GM12878 (cell line): ENCODE measurements at regions not wholly inside any gene's neighbourhood (a gene's known extent, or its start where the extent isn't known, plus 50 kb on each side); places are given as distances from the start of the nearest gene placed in this dataset.
A peak's percentile ranks its signal among the peaks of the same experiment; 100 is the strongest.

Experiments used
- CHD1 ChIP-seq: IDR thresholded peaks from 2 replicates; pipeline ENCODE4 v1.6.1; 2012; ENCODE audit warnings: low read depth, low read length, improper control_type of control experiment
- CREB1 ChIP-seq: IDR thresholded peaks from 2 replicates; pipeline ENCODE4 v1.6.1; 2012; ENCODE audit warnings: low read depth, mild to moderate bottlenecking, inconsistent platforms
- EP300 ChIP-seq, 2 experiments: fragments of 150-350 bp in 1 of 2; IDR thresholded peaks; 2 replicates each; pipeline ENCODE4 v1.6.1; 2011 to 2012; ENCODE audit warnings: low read depth in 2 of 2, low read length in 2 of 2, borderline replicate concordance in 1 of 2, improper control_type of control experiment in 1 of 2, inconsistent platforms in 1 of 2; ENCODE audit not compliant: control insufficient read depth in 1 of 2
- GABPA ChIP-seq: IDR thresholded peaks from 2 replicates; pipeline ENCODE4 v1.6.1; 2014; ENCODE audit warnings: antibody characterized with exemption, low read depth, mild to moderate bottlenecking, inconsistent platforms
- IKZF1 ChIP-seq: fragments of 450-650 bp; conservative IDR thresholded peaks from 2 replicates; pipeline ENCODE4 v1.6.1; 2017; ENCODE audit warnings: antibody characterized with exemption, mild to moderate bottlenecking
- JUNB ChIP-seq: IDR thresholded peaks from 2 replicates; pipeline ENCODE4 v1.6.1; 2016; ENCODE audit warnings: antibody characterized with exemption, mild to moderate bottlenecking
- LARP7 ChIP-seq: fragments of 450-650 bp; IDR thresholded peaks from 2 replicates; pipeline ENCODE4 v1.6.1; 2017; ENCODE audit warnings: mild to moderate bottlenecking
- MEF2A ChIP-seq: IDR thresholded peaks from 2 replicates; pipeline ENCODE4 v1.6.1; 2011; ENCODE audit warnings: low read depth, mild to moderate bottlenecking, low read length, moderate library complexity; ENCODE audit not compliant: insufficient read depth
- MYC ChIP-seq: IDR thresholded peaks from 2 replicates; pipeline ENCODE4 v1.6.1; 2011; ENCODE audit warnings: mild to moderate bottlenecking, low read length, moderate library complexity, inconsistent platforms; ENCODE audit not compliant: insufficient read depth, insufficient replicate concordance, insufficient read length, severe bottlenecking
- PKNOX1 ChIP-seq: fragments of 450-650 bp; IDR thresholded peaks from 2 replicates; pipeline ENCODE4 v1.6.1; 2016; ENCODE audit warnings: mild to moderate bottlenecking
- PRDM15 ChIP-seq: fragments of 450-650 bp; formaldehyde crosslinking; IDR thresholded peaks from 2 replicates; pipeline ENCODE4 v1.4.0; 2020; ENCODE audit warnings: mild to moderate bottlenecking, moderate library complexity
- RELB ChIP-seq: fragments of 450-650 bp; IDR thresholded peaks from 2 replicates; pipeline ENCODE4 v1.6.1; 2017; ENCODE audit warnings: low read depth, mild to moderate bottlenecking, moderate library complexity
- TAF1 ChIP-seq: IDR thresholded peaks from 2 replicates; pipeline ENCODE4 v1.6.1; 2011; ENCODE audit warnings: mild to moderate bottlenecking, low read depth, low read length, borderline replicate concordance
- TBL1XR1 ChIP-seq: IDR thresholded peaks from 2 replicates; pipeline ENCODE4 v1.6.1; 2012; ENCODE audit warnings: low read depth, low read length, improper control_type of control experiment
- ZNF24 ChIP-seq: fragments of 450-650 bp; IDR thresholded peaks from 2 replicates; pipeline ENCODE4 v1.6.1; 2017; ENCODE audit warnings: antibody characterized with exemption, mild to moderate bottlenecking

GRCh38 chr6:156719720-156720563 lies 57.2 kb upstream of the ARID1B start (continued):
- TF ChIP-seq LARP7, result peak; percentile 80
- TF ChIP-seq IKZF1, result peak; percentile 94
- peak; percentile 23 to 59; a peak in 2 of 4 replicates for TF ChIP-seq EP300 (IDR thresholded peaks at IDR 0.05; ENCODE audit: borderline replicate concordance in 1 of 2, control insufficient read depth in 1 of 2, low read depth in 2 of 2, low read length in 2 of 2)
- TF ChIP-seq GABPA, result no peak
- TF ChIP-seq MEF2A, result 0 out of 2 replicates have a peak, but pooled peaks have one; percentile 24
- TF ChIP-seq PKNOX1, result peak; percentile 61; the same call in 1 of the 2 replicates
- TF ChIP-seq TBL1XR1, result peak; percentile 73; the same call in 1 of the 2 replicates
- TF ChIP-seq JUNB, result no peak; the same call in 1 of the 2 replicates
- 0 out of 2 replicates have a peak, but pooled peaks have one; percentile 16 for TF ChIP-seq PRDM15
- TF ChIP-seq CHD1, result 0 out of 2 replicates have a peak, but pooled peaks have one; percentile 3
- TF ChIP-seq MYC, result no peak
- TF ChIP-seq RELB, result no peak
- TF ChIP-seq CREB1, result peak; percentile 19; the same call in 1 of the 2 replicates
- no peak; the same call in 1 of the 2 replicates for TF ChIP-seq TAF1
- peak; percentile 44 for TF ChIP-seq ZNF24
